Nephron (organoid): ENCODE measurements at regions not wholly inside any gene's neighbourhood (a gene's known extent, or its start where the extent isn't known, plus 50 kb on each side); places are given as distances from the start of the nearest gene placed in this dataset.

ENCODE experiments used
- H3K27ac Mint-ChIP-seq, 3 experiments: 2 replicates each; pipeline ENCODE4 v1.8.0; 2020; ENCODE audit warnings: mixed read lengths in 3 of 3, mild to moderate bottlenecking in 2 of 3, moderate library complexity in 1 of 3
- H3K27me3 Mint-ChIP-seq: 2 replicates; pipeline ENCODE4 v1.8.0; 2021; ENCODE audit warnings: low read depth, mild to moderate bottlenecking, moderate library complexity, mixed read lengths
- H3K36me3 Mint-ChIP-seq: 2 replicates; pipeline ENCODE4 v1.8.0; 2020; ENCODE audit warnings: low read depth, mixed read lengths
- H3K4me1 Mint-ChIP-seq: 2 replicates; pipeline ENCODE4 v1.8.0; 2020; ENCODE audit warnings: mixed read lengths
- H3K4me3 Mint-ChIP-seq, 3 experiments: 2 replicates each; pipeline ENCODE4 v1.8.0; 2020; ENCODE audit warnings: mild to moderate bottlenecking in 3 of 3, mixed read lengths in 3 of 3, moderate library complexity in 2 of 3
- H3K9me3 Mint-ChIP-seq: 2 replicates; pipeline ENCODE4 v1.8.0; 2020; ENCODE audit warnings: mixed read lengths
- TF ChIP-seq, protein P1 (sequence below), 3 experiments: fragments of 200-600 bp; sonication (generic); IDR thresholded peaks; one replicate each; pipeline ENCODE4 v1.5.0; 2021; ENCODE audit warnings: antibody characterized with exemption in 3 of 3; ENCODE audit not compliant: unreplicated experiment in 3 of 3

DNA sequence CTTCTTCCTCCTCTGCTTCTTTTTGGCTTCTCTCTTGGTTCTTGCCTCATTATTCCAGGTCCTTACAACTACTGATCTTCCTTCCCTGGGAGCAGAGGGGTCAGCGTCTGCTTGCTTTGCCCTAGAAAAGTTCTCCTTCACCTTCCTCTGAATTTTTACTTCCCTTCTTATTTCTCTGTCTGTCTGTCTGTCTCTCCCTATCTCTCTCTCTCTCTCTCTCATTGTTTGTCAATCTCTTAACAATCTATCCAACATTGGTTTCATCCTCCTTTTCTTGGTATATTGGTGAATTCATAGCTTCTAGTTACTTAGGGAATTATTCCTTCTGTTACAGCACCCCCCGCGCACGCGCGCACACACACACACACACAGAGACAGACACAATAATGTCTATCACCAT, 559.1 kb downstream of the MN1 start:
- Mint-ChIP-seq H3K27ac (peak overlapping the region; percentile 54 to 88 (median 78)), H3K9me3 (no peaks in the 10 kb centered on the region), H3K27me3 (no peaks in the 10 kb centered on the region), H3K4me1 (peaks cover 70% of the 10 kb centered on the region), H3K4me3 (no peak overlapping the region), H3K36me3 (no peaks in the 10 kb centered on the region)
- TF ChIP-seq, protein P1, sequence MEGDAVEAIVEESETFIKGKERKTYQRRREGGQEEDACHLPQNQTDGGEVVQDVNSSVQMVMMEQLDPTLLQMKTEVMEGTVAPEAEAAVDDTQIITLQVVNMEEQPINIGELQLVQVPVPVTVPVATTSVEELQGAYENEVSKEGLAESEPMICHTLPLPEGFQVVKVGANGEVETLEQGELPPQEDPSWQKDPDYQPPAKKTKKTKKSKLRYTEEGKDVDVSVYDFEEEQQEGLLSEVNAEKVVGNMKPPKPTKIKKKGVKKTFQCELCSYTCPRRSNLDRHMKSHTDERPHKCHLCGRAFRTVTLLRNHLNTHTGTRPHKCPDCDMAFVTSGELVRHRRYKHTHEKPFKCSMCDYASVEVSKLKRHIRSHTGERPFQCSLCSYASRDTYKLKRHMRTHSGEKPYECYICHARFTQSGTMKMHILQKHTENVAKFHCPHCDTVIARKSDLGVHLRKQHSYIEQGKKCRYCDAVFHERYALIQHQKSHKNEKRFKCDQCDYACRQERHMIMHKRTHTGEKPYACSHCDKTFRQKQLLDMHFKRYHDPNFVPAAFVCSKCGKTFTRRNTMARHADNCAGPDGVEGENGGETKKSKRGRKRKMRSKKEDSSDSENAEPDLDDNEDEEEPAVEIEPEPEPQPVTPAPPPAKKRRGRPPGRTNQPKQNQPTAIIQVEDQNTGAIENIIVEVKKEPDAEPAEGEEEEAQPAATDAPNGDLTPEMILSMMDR (IDR thresholded peaks at IDR 0.05; ENCODE audit: unreplicated experiment in 3 of 3), result no peak

DNA sequence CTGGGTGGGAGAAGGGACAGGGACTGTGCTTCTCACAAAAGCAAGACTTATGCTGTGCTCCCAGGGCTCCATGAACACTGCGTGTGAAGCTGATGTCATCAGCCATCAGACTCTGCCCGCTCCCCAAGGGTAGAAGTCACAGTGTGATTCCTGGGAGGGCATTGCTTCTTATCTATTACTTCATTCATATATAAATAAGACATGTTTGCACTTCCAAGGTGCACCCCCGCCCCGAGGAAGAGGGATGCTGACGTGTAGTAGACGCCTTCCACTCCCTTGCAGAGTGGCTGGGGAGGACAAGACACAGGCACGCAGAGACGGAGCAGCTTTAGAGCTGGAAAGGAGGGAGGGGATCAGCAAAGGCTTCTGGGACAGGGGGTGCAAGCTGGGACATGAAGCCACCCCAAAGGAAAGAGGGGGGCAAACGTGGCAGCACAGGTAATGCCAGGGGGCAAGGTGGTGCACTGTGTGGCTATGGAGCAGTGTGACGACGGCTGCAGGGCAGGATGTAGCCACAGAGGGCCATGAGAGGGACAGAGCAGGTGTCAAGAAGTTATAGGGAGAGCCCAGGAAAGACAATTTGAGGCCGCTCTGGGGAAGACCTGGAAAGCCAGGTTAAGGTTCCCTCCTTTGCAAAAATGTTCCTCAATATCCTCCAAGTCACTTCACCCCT, 558.5 kb downstream of the MN1 start:
- Mint-ChIP-seq H3K9me3 (no peaks in the 10 kb centered on the region), H3K36me3 (no peaks in the 10 kb centered on the region), H3K27ac (peak overlapping the region; percentile 54 to 88 (median 78)), H3K4me3 (no peak overlapping the region), H3K4me1 (peaks cover 71% of the 10 kb centered on the region), H3K27me3 (no peaks in the 10 kb centered on the region)
- TF ChIP-seq, protein P1 (IDR thresholded peaks at IDR 0.05; ENCODE audit: unreplicated experiment in 3 of 3), result no peak

DNA sequence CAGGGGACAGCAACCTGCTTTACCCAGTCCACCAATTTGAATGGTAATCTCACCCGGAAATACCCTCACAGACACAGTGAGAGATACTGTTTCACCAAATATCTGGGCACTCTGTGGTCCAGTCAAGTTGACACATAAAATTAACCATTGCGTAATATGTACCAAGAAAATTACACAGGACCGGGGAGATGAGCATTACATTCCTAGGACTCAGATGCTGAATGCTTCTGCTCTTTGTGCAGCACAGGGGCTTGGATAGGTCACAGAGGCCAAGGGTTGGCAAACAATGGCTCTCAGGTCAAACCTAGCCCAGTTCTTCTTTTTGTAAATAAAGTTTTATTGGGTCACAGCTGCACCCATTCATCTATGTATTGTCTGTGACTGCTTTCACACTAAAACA, 557.2 kb downstream of the MN1 start:
- TF ChIP-seq, protein P1 (IDR thresholded peaks at IDR 0.05; ENCODE audit: unreplicated experiment in 3 of 3), result no peak
- peaks cover 68% of the 10 kb centered on the region for H3K4me1 Mint-ChIP-seq
- H3K27ac Mint-ChIP-seq, result peak overlapping the region in 2 of 3 experiments; percentile 78 to 88
- H3K4me3 Mint-ChIP-seq, result no peak overlapping the region
- no peaks in the 10 kb centered on the region for H3K9me3 Mint-ChIP-seq
- no peaks in the 10 kb centered on the region for H3K36me3 Mint-ChIP-seq
- H3K27me3 Mint-ChIP-seq, result no peaks in the 10 kb centered on the region

DNA sequence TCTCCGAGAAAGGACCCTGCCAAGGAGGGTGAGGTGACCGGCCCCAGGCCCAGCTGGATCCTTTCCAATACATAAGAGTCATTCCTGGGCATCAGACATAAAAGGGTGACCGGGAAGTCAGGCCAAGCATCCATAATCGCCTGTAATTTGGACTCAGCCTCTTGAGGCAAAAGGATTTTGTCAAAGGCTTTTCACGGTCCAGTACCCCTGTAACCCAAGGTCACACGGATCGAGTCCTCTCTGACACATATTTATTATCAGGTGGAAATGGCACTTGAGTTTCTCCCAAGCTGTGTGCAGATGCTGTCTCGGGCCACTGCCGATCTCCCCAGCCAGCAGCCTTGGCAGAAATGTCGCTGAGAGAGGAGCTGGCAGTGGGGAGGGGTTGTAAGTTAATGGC, 556.5 kb downstream of the MN1 start:
- Mint-ChIP-seq H3K4me3 (no peak overlapping the region), H3K27ac (peak overlapping the region in 1 of 3 experiments; percentile 78), H3K36me3 (no peaks in the 10 kb centered on the region), H3K9me3 (no peaks in the 10 kb centered on the region), H3K27me3 (no peaks in the 10 kb centered on the region), H3K4me1 (peaks cover 61% of the 10 kb centered on the region)
- TF ChIP-seq, protein P1 (IDR thresholded peaks at IDR 0.05; ENCODE audit: unreplicated experiment in 3 of 3), result no peak

DNA sequence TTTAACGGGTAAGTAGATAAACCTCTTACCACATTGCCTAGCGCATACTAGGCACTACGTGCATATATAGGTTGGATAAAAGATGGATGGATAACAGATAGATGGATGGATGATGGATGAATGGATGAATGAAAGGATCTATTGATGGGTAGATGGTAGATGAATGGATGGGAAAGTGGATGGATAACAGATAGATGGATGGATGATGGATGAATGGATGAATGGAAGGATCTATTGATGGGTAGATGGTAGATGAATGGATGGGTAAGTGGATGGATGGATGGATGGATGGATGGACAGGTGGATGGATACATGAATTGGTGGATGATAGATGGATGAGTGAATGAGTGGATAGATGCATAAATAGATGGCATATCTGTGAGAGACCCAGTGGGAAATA, 555.0 kb downstream of the MN1 start:
- no peaks in the 10 kb centered on the region for H3K27me3 Mint-ChIP-seq
- H3K36me3 Mint-ChIP-seq, result no peaks in the 10 kb centered on the region
- H3K9me3 Mint-ChIP-seq, result no peaks in the 10 kb centered on the region
- peak overlapping the region in 1 of 3 experiments; percentile 41 for H3K4me3 Mint-ChIP-seq
- TF ChIP-seq, protein P1 (IDR thresholded peaks at IDR 0.05; ENCODE audit: unreplicated experiment in 3 of 3), result no peak
- peaks cover 69% of the 10 kb centered on the region for H3K4me1 Mint-ChIP-seq
- H3K27ac Mint-ChIP-seq, result peak overlapping the region in 2 of 3 experiments; percentile 87 to 97
